ENCODE measurements at regions not wholly inside any gene's neighbourhood (a gene's known extent, or its start where the extent isn't known, plus 50 kb on each side); places are given as distances from the start of the nearest gene placed in this dataset.

DNA sequence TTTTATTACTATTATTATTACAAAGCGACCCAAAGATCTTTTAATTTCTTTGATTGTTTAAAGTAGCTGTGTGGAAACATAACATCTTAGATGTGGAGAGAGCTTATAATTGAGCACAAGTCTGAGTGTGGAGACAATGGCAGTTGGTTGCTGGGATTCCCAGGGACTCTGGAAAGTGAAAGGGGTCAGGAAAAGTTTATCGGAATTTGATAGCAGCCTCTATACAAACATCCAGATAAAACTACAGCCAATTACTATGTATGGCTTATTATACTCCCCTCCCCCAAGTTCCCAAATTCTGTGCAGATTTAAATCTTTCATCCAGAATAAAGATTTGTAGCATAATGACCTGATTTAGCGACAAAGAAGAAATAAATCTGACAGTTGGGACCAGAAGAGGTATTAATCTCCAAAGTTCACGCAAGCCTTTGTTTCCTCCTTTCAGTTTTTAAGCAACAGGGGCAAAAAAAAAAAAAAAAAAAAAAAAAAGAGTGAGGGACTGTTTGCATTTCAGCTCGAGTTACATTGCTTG, 121.4 kb upstream of the MAP3K7 start:
- no peak overlapping the region for H3K27ac ChIP-seq

DNA sequence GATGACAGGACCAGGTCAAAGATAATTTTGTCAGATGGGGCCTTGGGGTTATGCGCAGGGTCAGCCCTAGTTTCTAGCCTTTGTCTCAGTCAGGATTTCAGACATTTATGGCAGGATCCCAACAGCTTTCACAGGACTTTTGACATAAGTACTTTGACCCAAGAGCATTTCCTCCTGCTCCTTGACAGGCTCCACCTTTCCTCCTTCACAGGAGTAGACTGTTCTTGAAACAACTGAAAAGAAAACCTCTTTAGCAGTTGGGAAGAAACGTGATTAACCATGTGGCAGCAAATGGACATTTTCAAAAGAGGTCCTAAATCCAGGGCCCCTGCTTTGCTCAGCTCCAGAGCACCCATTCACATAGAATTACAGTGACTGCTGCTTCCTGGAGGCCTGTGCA, 120.4 kb upstream of the MAP3K7 start:
- TF ChIP-seq CTCF (conservative IDR thresholded peaks at IDR 0.05) (no peak), EZH2 (IDR thresholded peaks at IDR 0.05; ENCODE audit: low read depth) (no peak)
- Histone ChIP-seq H2AFZ (no peak overlapping the region), H3K27ac (no peak overlapping the region), H3K36me3 (ENCODE audit: low read depth) (no peaks in the 10 kb centered on the region), H3K27me3 (ENCODE audit: insufficient read depth, low read depth) (no peaks in the 10 kb centered on the region), H3K4me1 (replicated peaks; ENCODE audit: insufficient read depth) (no peaks in the 10 kb centered on the region), H3K9me3 (ENCODE audit: insufficient read depth, low read depth) (no peaks in the 10 kb centered on the region), H3K4me3 (no peak overlapping the region), H3K4me2 (no peak overlapping the region), H3K79me2 (ENCODE audit: low read depth) (no peaks in the 10 kb centered on the region), H3K9me2 (ENCODE audit: insufficient read depth) (no peaks in the 10 kb centered on the region), H4K20me1 (ENCODE audit: insufficient read depth) (no peaks in the 10 kb centered on the region), H3F3A (ENCODE audit: insufficient read depth, low read depth) (no peaks in the 10 kb centered on the region)
- intact Hi-C loops (cut with micrococcal nuclease; ENCODE audit: unreplicated experiment): no loop called here
- DNase-seq: no peak
- CTCF ChIA-PET: no interaction called here
- no TSS peak for BruUV-seq (replicated peaks)
- POLR2A ChIA-PET (ENCODE audit: unreplicated experiment): no interaction called here

More for the DNA sequence above, 121.4 kb upstream of the MAP3K7 start:
- Histone ChIP-seq H3K36me3 (ENCODE audit: low read depth) (no peaks in the 10 kb centered on the region), H3K79me2 (ENCODE audit: low read depth) (no peaks in the 10 kb centered on the region), H3K4me3 (no peak overlapping the region), H3F3A (ENCODE audit: insufficient read depth, low read depth) (no peaks in the 10 kb centered on the region), H3K4me2 (no peak overlapping the region), H3K9me2 (ENCODE audit: insufficient read depth) (no peaks in the 10 kb centered on the region), H4K20me1 (ENCODE audit: insufficient read depth) (no peaks in the 10 kb centered on the region), H3K4me1 (replicated peaks; ENCODE audit: insufficient read depth) (no peaks in the 10 kb centered on the region), H3K9me3 (ENCODE audit: insufficient read depth, low read depth) (no peaks in the 10 kb centered on the region), H2AFZ (no peak overlapping the region), H3K27me3 (ENCODE audit: insufficient read depth, low read depth) (no peaks in the 10 kb centered on the region)
- no TSS peak for BruUV-seq (replicated peaks)
- TF ChIP-seq CTCF (conservative IDR thresholded peaks at IDR 0.05): no peak
- intact Hi-C loops (cut with micrococcal nuclease; ENCODE audit: unreplicated experiment): no loop called here
- CTCF ChIA-PET: no interaction called here
- POLR2A ChIA-PET (ENCODE audit: unreplicated experiment): no interaction called here
- no peak for DNase-seq

- Histone ChIP-seq H3K9me2 (ENCODE audit: insufficient read depth) (no peaks in the 10 kb centered on the region), H3K9me3 (ENCODE audit: insufficient read depth, low read depth) (no peaks in the 10 kb centered on the region), H3K27ac (no peak overlapping the region), H3K27me3 (ENCODE audit: insufficient read depth, low read depth) (no peaks in the 10 kb centered on the region), H3F3A (ENCODE audit: insufficient read depth, low read depth) (no peaks in the 10 kb centered on the region), H3K4me1 (replicated peaks; ENCODE audit: insufficient read depth) (no peaks in the 10 kb centered on the region), H3K4me3 (no peak overlapping the region), H3K79me2 (ENCODE audit: low read depth) (no peaks in the 10 kb centered on the region), H3K36me3 (ENCODE audit: low read depth) (no peaks in the 10 kb centered on the region), H4K20me1 (ENCODE audit: insufficient read depth) (no peaks in the 10 kb centered on the region), H2AFZ (no peak overlapping the region), H3K4me2 (no peak overlapping the region)
- DNase-seq: no peak
- BruUV-seq (replicated peaks): no TSS peak
- ChIA-PET POLR2A (ENCODE audit: unreplicated experiment) (no interaction called here), CTCF (no interaction called here)
- TF ChIP-seq CTCF (conservative IDR thresholded peaks at IDR 0.05): no peak
- no peak for TF ChIP-seq EZH2 (IDR thresholded peaks at IDR 0.05; ENCODE audit: low read depth)
- intact Hi-C loops (cut with micrococcal nuclease; ENCODE audit: unreplicated experiment): no loop called here
Measured at GRCh38 chr6:90703336-90703735, 116.5 kb upstream of the MAP3K7 start.
